GM23338 (cell line): ENCODE measurements at regions not wholly inside any gene's neighbourhood (a gene's known extent, or its start where the extent isn't known, plus 50 kb on each side); places are given as distances from the start of the nearest gene placed in this dataset.

Source experiments
- ATAC-seq: fragments of 200-7000 bp; cut with Tn5 transposase; 3 replicates; pipeline ENCODE4 v1.9.1; 2020
- DNase-seq: peaks from one replicate; pipeline ENCODE4 v3.0.0-alpha.2; 2015; ENCODE audit warnings: low spot score
- H2AFZ ChIP-seq: fragments of 200-600 bp; sonication (generic); 2 replicates; pipeline ENCODE4 v1.8.0; 2016; ENCODE audit warnings: antibody characterized with exemption, mild to moderate bottlenecking, moderate library complexity
- H3F3A ChIP-seq: fragments of 200-600 bp; sonication (generic); replicated peaks from 2 replicates; pipeline ENCODE4 v1.8.0; 2017; ENCODE audit warnings: antibody characterized with exemption, mixed run types, low read depth
- H3K27ac ChIP-seq: fragments of 200-600 bp; sonication (generic); 2 replicates; pipeline ENCODE4 v1.6.1; 2016; ENCODE audit warnings: low read depth
- H3K27me3 ChIP-seq: fragments of 200-600 bp; sonication (generic); 2 replicates; pipeline ENCODE4 v1.8.0; 2016; ENCODE audit warnings: mild to moderate bottlenecking, mixed run types, moderate library complexity; ENCODE audit not compliant: insufficient read depth
- H3K36me3 ChIP-seq: fragments of 200-600 bp; sonication (generic); 2 replicates; pipeline ENCODE4 v1.8.0; 2016; ENCODE audit warnings: mild to moderate bottlenecking; ENCODE audit not compliant: insufficient read depth
- H3K4me1 ChIP-seq: fragments of 200-600 bp; sonication (generic); 2 replicates; pipeline ENCODE4 v1.8.0; 2016; ENCODE audit warnings: mild to moderate bottlenecking, moderate library complexity; ENCODE audit not compliant: insufficient read depth
- H3K4me2 ChIP-seq: fragments of 200-600 bp; sonication (generic); 2 replicates; pipeline ENCODE4 v1.7.1; 2017; ENCODE audit warnings: mixed run types
- H3K4me3 ChIP-seq: fragments of 200-600 bp; sonication (generic); 2 replicates; pipeline ENCODE4 v1.6.1; 2016; ENCODE audit warnings: mixed run types
- H3K79me2 ChIP-seq: fragments of 200-600 bp; sonication (generic); replicated peaks from 2 replicates; pipeline ENCODE4 v1.8.0; 2017; ENCODE audit warnings: mild to moderate bottlenecking; ENCODE audit not compliant: insufficient read depth
- H3K9me2 ChIP-seq: fragments of 200-600 bp; sonication (generic); 2 replicates; pipeline ENCODE4 v1.8.0; 2017; ENCODE audit not compliant: insufficient read depth
- H4K20me1 ChIP-seq: fragments of 200-600 bp; sonication (generic); replicated peaks from 2 replicates; pipeline ENCODE4 v1.8.0; 2017; ENCODE audit warnings: mild to moderate bottlenecking; ENCODE audit not compliant: insufficient read depth
- H3K27ac Mint-ChIP-seq: 2 replicates; pipeline ENCODE4 v1.8.0; 2020; ENCODE audit warnings: inconsistent platforms, mild to moderate bottlenecking, moderate library complexity, mixed read lengths
- H3K27me3 Mint-ChIP-seq: 3 replicates; pipeline ENCODE4 v1.8.0; 2022; ENCODE audit warnings: low read depth, mild to moderate bottlenecking, moderate library complexity, mixed read lengths, inconsistent platforms; ENCODE audit not compliant: insufficient read depth, poor library complexity
- H3K36me3 Mint-ChIP-seq: 3 replicates; pipeline ENCODE4 v1.8.0; 2021; ENCODE audit warnings: low read depth, mild to moderate bottlenecking, inconsistent platforms, moderate library complexity, mixed read lengths
- H3K4me1 Mint-ChIP-seq: 3 replicates; pipeline ENCODE4 v1.8.0; 2020; ENCODE audit warnings: mild to moderate bottlenecking, inconsistent platforms, mixed read lengths
- H3K4me3 Mint-ChIP-seq: 3 replicates; pipeline ENCODE4 v1.8.0; 2021; ENCODE audit warnings: moderate library complexity, mild to moderate bottlenecking, inconsistent platforms, mixed read lengths
- H3K9me3 Mint-ChIP-seq: 3 replicates; pipeline ENCODE4 v1.8.0; 2020; ENCODE audit warnings: moderate library complexity, mild to moderate bottlenecking, inconsistent platforms, mixed read lengths
- CREB1 ChIP-seq: fragments of 250-450 bp; sonication (Bioruptor Pico); IDR thresholded peaks from 2 replicates; pipeline ENCODE4 v1.5.0; 2020; ENCODE audit warnings: low read depth, mild to moderate bottlenecking, moderate library complexity
- EZH2 ChIP-seq: fragments of 200-600 bp; sonication (generic); IDR thresholded peaks from one replicate; pipeline ENCODE4 v1.8.0; 2017; ENCODE audit warnings: antibody characterized with exemption, mild to moderate bottlenecking, low read depth; ENCODE audit not compliant: unreplicated experiment
- EZH2phosphoT487 ChIP-seq: fragments of 200-600 bp; sonication (generic); IDR thresholded peaks from one replicate; pipeline ENCODE4 v1.8.1; 2018; ENCODE audit warnings: antibody characterized with exemption; ENCODE audit not compliant: unreplicated experiment
- JUNB ChIP-seq: IDR thresholded peaks from one replicate; pipeline ENCODE4 v1.6.1; 2016; ENCODE audit warnings: antibody characterized with exemption; ENCODE audit not compliant: unreplicated experiment
- NANOG ChIP-seq: IDR thresholded peaks from 2 replicates; pipeline ENCODE4 v1.6.1; 2016; ENCODE audit warnings: antibody characterized with exemption, borderline replicate concordance
- POLR2AphosphoS5 ChIP-seq: IDR thresholded peaks from 2 replicates; pipeline ENCODE4 v1.6.1; 2016; ENCODE audit warnings: antibody characterized with exemption, low read depth
- STAT1 ChIP-seq: IDR thresholded peaks from one replicate; pipeline ENCODE4 v1.6.1; 2016; ENCODE audit warnings: antibody characterized with exemption; ENCODE audit not compliant: unreplicated experiment
- ZNF114 ChIP-seq: fragments of 250-450 bp; sonication (Bioruptor Pico); IDR thresholded peaks from 2 replicates; pipeline ENCODE4 v1.5.0; 2020; ENCODE audit warnings: mild to moderate bottlenecking, moderate library complexity
- ZNF331 ChIP-seq: fragments of 250-450 bp; sonication (Bioruptor Pico); IDR thresholded peaks from 2 replicates; pipeline ENCODE4 v1.5.0; 2020; ENCODE audit warnings: low read depth, mild to moderate bottlenecking, moderate library complexity
- TF ChIP-seq, protein P1 (sequence below): IDR thresholded peaks from one replicate; pipeline ENCODE4 v1.6.1; 2018; ENCODE audit warnings: antibody characterized with exemption; ENCODE audit not compliant: unreplicated experiment
- TF ChIP-seq, protein P2 (sequence below): fragments of 250-450 bp; sonication (Bioruptor Pico); IDR thresholded peaks from 2 replicates; pipeline ENCODE4 v1.5.0; 2020; ENCODE audit warnings: mild to moderate bottlenecking, moderate library complexity
- TF ChIP-seq, protein P3 (sequence below), 2 experiments: fragments of 200-600 bp in 1 of 2; sonication (generic) in 1 of 2; conservative IDR thresholded peaks; 2 replicates each; pipeline versions ENCODE4 v1.5.1 to v1.6.1; 2016 to 2017; ENCODE audit warnings: antibody characterized with exemption in 2 of 2, low read depth in 2 of 2, mild to moderate bottlenecking in 2 of 2, moderate library complexity in 1 of 2
- TF ChIP-seq, protein P4 (sequence below): IDR thresholded peaks from 2 replicates; pipeline ENCODE4 v1.6.1; 2016; ENCODE audit warnings: antibody characterized with exemption

DNA sequence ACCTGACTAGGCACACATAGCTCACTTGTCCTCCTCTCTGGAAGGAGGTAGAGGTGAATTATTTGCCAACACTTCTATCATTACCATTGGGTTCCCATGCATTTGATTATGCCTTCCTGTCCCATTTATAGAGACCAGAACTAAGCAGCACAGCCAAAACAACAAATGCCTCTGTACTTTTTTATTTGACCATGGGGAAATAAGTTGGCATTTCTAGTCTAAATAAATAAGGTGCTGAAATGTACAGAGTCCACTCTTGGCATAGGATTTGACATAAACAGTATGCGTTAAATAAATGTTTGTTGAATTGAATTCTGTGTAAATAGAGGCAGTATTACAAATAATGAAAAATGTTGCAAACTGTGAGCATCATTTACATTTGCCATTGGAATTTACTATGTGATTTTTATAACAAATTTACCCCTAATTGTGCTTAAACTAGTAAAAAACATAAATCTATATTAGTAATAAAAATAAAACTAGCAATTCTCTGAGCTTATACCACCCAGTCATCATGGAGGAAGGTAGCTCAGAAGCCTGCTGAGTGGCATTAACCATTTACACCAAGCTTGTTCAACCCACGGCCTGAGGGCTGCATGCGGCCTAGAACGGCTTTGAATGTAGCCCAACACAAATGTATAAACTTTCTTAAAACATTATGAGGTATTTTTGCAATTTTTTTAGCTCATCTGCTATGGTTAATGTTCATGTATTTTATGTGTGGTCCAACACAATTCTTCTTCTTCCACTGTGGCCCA lies 367.8 kb downstream of the FIGN start:
- TF ChIP-seq POLR2AphosphoS5 (no peak), STAT1 (no peak), JUNB (no peak), NANOG (no peak), CREB1 (CRISPR knock-in tag) (no peak), ZNF331 (CRISPR knock-in tag) (no peak), EZH2 (no peak), ZNF114 (CRISPR knock-in tag) (no peak), EZH2phosphoT487 (no peak)
- TF ChIP-seq, protein P1, sequence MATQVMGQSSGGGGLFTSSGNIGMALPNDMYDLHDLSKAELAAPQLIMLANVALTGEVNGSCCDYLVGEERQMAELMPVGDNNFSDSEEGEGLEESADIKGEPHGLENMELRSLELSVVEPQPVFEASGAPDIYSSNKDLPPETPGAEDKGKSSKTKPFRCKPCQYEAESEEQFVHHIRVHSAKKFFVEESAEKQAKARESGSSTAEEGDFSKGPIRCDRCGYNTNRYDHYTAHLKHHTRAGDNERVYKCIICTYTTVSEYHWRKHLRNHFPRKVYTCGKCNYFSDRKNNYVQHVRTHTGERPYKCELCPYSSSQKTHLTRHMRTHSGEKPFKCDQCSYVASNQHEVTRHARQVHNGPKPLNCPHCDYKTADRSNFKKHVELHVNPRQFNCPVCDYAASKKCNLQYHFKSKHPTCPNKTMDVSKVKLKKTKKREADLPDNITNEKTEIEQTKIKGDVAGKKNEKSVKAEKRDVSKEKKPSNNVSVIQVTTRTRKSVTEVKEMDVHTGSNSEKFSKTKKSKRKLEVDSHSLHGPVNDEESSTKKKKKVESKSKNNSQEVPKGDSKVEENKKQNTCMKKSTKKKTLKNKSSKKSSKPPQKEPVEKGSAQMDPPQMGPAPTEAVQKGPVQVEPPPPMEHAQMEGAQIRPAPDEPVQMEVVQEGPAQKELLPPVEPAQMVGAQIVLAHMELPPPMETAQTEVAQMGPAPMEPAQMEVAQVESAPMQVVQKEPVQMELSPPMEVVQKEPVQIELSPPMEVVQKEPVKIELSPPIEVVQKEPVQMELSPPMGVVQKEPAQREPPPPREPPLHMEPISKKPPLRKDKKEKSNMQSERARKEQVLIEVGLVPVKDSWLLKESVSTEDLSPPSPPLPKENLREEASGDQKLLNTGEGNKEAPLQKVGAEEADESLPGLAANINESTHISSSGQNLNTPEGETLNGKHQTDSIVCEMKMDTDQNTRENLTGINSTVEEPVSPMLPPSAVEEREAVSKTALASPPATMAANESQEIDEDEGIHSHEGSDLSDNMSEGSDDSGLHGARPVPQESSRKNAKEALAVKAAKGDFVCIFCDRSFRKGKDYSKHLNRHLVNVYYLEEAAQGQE = no peak
- TF ChIP-seq, protein P2, sequence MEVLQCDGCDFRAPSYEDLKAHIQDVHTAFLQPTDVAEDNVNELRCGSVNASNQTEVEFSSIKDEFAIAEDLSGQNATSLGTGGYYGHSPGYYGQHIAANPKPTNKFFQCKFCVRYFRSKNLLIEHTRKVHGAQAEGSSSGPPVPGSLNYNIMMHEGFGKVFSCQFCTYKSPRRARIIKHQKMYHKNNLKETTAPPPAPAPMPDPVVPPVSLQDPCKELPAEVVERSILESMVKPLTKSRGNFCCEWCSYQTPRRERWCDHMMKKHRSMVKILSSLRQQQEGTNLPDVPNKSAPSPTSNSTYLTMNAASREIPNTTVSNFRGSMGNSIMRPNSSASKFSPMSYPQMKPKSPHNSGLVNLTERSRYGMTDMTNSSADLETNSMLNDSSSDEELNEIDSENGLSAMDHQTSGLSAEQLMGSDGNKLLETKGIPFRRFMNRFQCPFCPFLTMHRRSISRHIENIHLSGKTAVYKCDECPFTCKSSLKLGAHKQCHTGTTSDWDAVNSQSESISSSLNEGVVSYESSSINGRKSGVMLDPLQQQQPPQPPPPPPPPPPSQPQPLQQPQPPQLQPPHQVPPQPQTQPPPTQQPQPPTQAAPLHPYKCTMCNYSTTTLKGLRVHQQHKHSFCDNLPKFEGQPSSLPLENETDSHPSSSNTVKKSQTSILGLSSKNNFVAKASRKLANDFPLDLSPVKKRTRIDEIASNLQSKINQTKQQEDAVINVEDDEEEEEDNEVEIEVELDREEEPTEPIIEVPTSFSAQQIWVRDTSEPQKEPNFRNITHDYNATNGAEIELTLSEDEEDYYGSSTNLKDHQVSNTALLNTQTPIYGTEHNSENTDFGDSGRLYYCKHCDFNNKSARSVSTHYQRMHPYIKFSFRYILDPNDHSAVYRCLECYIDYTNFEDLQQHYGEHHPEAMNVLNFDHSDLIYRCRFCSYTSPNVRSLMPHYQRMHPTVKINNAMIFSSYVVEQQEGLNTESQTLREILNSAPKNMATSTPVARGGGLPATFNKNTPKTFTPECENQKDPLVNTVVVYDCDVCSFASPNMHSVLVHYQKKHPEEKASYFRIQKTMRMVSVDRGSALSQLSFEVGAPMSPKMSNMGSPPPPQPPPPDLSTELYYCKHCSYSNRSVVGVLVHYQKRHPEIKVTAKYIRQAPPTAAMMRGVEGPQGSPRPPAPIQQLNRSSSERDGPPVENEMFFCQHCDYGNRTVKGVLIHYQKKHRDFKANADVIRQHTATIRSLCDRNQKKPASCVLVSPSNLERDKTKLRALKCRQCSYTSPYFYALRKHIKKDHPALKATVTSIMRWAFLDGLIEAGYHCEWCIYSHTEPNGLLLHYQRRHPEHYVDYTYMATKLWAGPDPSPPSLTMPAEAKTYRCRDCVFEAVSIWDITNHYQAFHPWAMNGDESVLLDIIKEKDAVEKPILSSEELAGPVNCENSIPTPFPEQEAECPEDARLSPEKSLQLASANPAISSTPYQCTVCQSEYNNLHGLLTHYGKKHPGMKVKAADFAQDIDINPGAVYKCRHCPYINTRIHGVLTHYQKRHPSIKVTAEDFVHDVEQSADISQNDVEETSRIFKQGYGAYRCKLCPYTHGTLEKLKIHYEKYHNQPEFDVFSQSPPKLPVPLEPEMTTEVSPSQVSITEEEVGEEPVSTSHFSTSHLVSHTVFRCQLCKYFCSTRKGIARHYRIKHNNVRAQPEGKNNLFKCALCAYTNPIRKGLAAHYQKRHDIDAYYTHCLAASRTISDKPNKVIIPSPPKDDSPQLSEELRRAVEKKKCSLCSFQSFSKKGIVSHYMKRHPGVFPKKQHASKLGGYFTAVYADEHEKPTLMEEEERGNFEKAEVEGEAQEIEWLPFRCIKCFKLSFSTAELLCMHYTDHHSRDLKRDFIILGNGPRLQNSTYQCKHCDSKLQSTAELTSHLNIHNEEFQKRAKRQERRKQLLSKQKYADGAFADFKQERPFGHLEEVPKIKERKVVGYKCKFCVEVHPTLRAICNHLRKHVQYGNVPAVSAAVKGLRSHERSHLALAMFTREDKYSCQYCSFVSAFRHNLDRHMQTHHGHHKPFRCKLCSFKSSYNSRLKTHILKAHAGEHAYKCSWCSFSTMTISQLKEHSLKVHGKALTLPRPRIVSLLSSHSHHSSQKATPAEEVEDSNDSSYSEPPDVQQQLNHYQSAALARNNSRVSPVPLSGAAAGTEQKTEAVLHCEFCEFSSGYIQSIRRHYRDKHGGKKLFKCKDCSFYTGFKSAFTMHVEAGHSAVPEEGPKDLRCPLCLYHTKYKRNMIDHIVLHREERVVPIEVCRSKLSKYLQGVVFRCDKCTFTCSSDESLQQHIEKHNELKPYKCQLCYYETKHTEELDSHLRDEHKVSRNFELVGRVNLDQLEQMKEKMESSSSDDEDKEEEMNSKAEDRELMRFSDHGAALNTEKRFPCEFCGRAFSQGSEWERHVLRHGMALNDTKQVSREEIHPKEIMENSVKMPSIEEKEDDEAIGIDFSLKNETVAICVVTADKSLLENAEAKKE (CRISPR knock-in tag) = no peak
- TF ChIP-seq, protein P3, sequence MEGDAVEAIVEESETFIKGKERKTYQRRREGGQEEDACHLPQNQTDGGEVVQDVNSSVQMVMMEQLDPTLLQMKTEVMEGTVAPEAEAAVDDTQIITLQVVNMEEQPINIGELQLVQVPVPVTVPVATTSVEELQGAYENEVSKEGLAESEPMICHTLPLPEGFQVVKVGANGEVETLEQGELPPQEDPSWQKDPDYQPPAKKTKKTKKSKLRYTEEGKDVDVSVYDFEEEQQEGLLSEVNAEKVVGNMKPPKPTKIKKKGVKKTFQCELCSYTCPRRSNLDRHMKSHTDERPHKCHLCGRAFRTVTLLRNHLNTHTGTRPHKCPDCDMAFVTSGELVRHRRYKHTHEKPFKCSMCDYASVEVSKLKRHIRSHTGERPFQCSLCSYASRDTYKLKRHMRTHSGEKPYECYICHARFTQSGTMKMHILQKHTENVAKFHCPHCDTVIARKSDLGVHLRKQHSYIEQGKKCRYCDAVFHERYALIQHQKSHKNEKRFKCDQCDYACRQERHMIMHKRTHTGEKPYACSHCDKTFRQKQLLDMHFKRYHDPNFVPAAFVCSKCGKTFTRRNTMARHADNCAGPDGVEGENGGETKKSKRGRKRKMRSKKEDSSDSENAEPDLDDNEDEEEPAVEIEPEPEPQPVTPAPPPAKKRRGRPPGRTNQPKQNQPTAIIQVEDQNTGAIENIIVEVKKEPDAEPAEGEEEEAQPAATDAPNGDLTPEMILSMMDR (conservative IDR thresholded peaks at IDR 0.05; ENCODE audit: low read depth in 2 of 2) = no peak
- TF ChIP-seq, protein P4, sequence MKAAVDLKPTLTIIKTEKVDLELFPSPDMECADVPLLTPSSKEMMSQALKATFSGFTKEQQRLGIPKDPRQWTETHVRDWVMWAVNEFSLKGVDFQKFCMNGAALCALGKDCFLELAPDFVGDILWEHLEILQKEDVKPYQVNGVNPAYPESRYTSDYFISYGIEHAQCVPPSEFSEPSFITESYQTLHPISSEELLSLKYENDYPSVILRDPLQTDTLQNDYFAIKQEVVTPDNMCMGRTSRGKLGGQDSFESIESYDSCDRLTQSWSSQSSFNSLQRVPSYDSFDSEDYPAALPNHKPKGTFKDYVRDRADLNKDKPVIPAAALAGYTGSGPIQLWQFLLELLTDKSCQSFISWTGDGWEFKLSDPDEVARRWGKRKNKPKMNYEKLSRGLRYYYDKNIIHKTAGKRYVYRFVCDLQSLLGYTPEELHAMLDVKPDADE = no peak
- no peaks in the 10 kb centered on the region for H4K20me1 ChIP-seq
- no peak overlapping the region for H3K4me2 ChIP-seq
- no peaks in the 10 kb centered on the region for H3K36me3 Mint-ChIP-seq
- DNase-seq (no peak), ATAC-seq (no peak)
- H3K4me3 Mint-ChIP-seq = no peak overlapping the region
- no peaks in the 10 kb centered on the region for H3F3A ChIP-seq
- H3K4me3 ChIP-seq = no peak overlapping the region
- H3K27me3 ChIP-seq = no peaks in the 10 kb centered on the region
- no peaks in the 10 kb centered on the region for H3K79me2 ChIP-seq
- no peak overlapping the region for H2AFZ ChIP-seq
- no peaks in the 10 kb centered on the region for H3K27me3 Mint-ChIP-seq
- no peaks in the 10 kb centered on the region for H3K36me3 ChIP-seq
- no peaks in the 10 kb centered on the region for H3K4me1 ChIP-seq
- H3K9me3 Mint-ChIP-seq = no peaks in the 10 kb centered on the region
- no peaks in the 10 kb centered on the region for H3K4me1 Mint-ChIP-seq
- no peaks in the 10 kb centered on the region for H3K9me2 ChIP-seq
- no peak overlapping the region for H3K27ac ChIP-seq
- no peak overlapping the region for H3K27ac Mint-ChIP-seq
